VCaP (cell line): ENCODE measurements at regions not wholly inside any gene's neighbourhood (a gene's known extent, or its start where the extent isn't known, plus 50 kb on each side); places are given as distances from the start of the nearest gene placed in this dataset.

Source experiments
- H3K27ac ChIP-seq: fragments of 450-650 bp; 2 replicates; pipeline ENCODE4 v1.5.1; 2017
- CTCF ChIP-seq: fragments of 450-650 bp; conservative IDR thresholded peaks from 2 replicates; pipeline ENCODE4 v1.5.1; 2017; ENCODE audit warnings: mild to moderate bottlenecking, moderate library complexity

- no peak overlapping the region for H3K27ac ChIP-seq
- no peak for TF ChIP-seq CTCF
These were observed 84.1 kb upstream of the GULP1 start for GRCh38 chr2:188207554-188207953.

- no peak overlapping the region for H3K27ac ChIP-seq
- TF ChIP-seq CTCF, result no peak
These were observed 82.5 kb upstream of the GULP1 start for GRCh38 chr2:188209218-188209617.

GRCh38 chr2:188217264-188217663 is 74.4 kb upstream of the GULP1 start:
- no peak overlapping the region for H3K27ac ChIP-seq
- TF ChIP-seq CTCF, result no peak

GRCh38 chr2:188219541-188219940 is 72.1 kb upstream of the GULP1 start:
- H3K27ac ChIP-seq, result no peak overlapping the region
- TF ChIP-seq CTCF, result no peak

- H3K27ac ChIP-seq, result no peak overlapping the region
- TF ChIP-seq CTCF, result no peak
These were observed 71.1 kb upstream of the GULP1 start for GRCh38 chr2:188220535-188220934.

GRCh38 chr2:188227713-188228112 is 64.0 kb upstream of the GULP1 start:
- no peak for TF ChIP-seq CTCF
- H3K27ac ChIP-seq, result no peak overlapping the region

- no peak for TF ChIP-seq CTCF
- H3K27ac ChIP-seq, result no peak overlapping the region
These were observed 56.3 kb upstream of the GULP1 start for GRCh38 chr2:188235364-188235763.

GRCh38 chr2:188238386-188238785 is 53.3 kb upstream of the GULP1 start:
- no peak overlapping the region for H3K27ac ChIP-seq
- TF ChIP-seq CTCF, result no peak
